ENCODE measurements at regions not wholly inside any gene's neighbourhood (a gene's known extent, or its start where the extent isn't known, plus 50 kb on each side); places are given as distances from the start of the nearest gene placed in this dataset.
"Not testable (repeated sequence)": the region's sequence is repeated elsewhere in the genome, so short reads cannot be mapped to it uniquely, and the experiment has no call there.

- DNase-seq (ENCODE audit: low read depth, low spot score), result no peak
- H3K9me3 ChIP-seq (ENCODE audit: insufficient read depth, low read length), result peaks cover 12% of the 10 kb centered on the region; the same call in 1 of the 2 replicates
- no peak overlapping the region for H3K4me3 ChIP-seq (ENCODE audit: insufficient read length, low read depth)
- no peaks in the 10 kb centered on the region for H3K36me3 ChIP-seq (ENCODE audit: insufficient read depth, insufficient read length, low read length)
- TF ChIP-seq ZNF274 (IDR thresholded peaks at IDR 0.05; ENCODE audit: low read depth, low read length), result no peak
- no peak for TF ChIP-seq YY1 (IDR thresholded peaks at IDR 0.05; ENCODE audit: insufficient read depth, insufficient read length)
- no peak for TF ChIP-seq SUZ12 (IDR thresholded peaks at IDR 0.05; ENCODE audit: extremely low read depth, insufficient read depth, insufficient read length)
- H3K9ac ChIP-seq (ENCODE audit: insufficient read length, low read depth), result no peak overlapping the region
- no peaks in the 10 kb centered on the region for H3K4me1 ChIP-seq (ENCODE audit: insufficient read depth, insufficient read length)
- no peaks in the 10 kb centered on the region for H3K27me3 ChIP-seq (ENCODE audit: insufficient read depth, insufficient read length)
Measured at GRCh38 chr2:133871545-133872209, 303.4 kb upstream of the NCKAP5 start.

- H3K27me3 ChIP-seq (ENCODE audit: insufficient read depth, insufficient read length), result no peaks in the 10 kb centered on the region
- TF ChIP-seq YY1 (IDR thresholded peaks at IDR 0.05; ENCODE audit: insufficient read depth, insufficient read length) (no peak), SUZ12 (IDR thresholded peaks at IDR 0.05; ENCODE audit: extremely low read depth, insufficient read depth, insufficient read length) (no peak), ZNF274 (IDR thresholded peaks at IDR 0.05; ENCODE audit: low read depth, low read length) (no peak)
- no peaks in the 10 kb centered on the region for H3K4me1 ChIP-seq (ENCODE audit: insufficient read depth, insufficient read length)
- no peaks in the 10 kb centered on the region for H3K9me3 ChIP-seq (ENCODE audit: insufficient read depth, low read length)
- no peak for DNase-seq (ENCODE audit: low read depth, low spot score)
- no peaks in the 10 kb centered on the region for H3K36me3 ChIP-seq (ENCODE audit: insufficient read depth, insufficient read length, low read length)
- no peak overlapping the region for H3K4me3 ChIP-seq (ENCODE audit: insufficient read length, low read depth)
- H3K9ac ChIP-seq (ENCODE audit: insufficient read length, low read depth), result no peak overlapping the region
Measured at GRCh38 chr2:133878326-133878725, 310.1 kb upstream of the NCKAP5 start.

- TF ChIP-seq YY1 (IDR thresholded peaks at IDR 0.05; ENCODE audit: insufficient read depth, insufficient read length) (no peak), ZNF274 (IDR thresholded peaks at IDR 0.05; ENCODE audit: low read depth, low read length) (no peak), SUZ12 (IDR thresholded peaks at IDR 0.05; ENCODE audit: extremely low read depth, insufficient read depth, insufficient read length) (no peak)
- no peak for DNase-seq (ENCODE audit: low read depth, low spot score)
- Histone ChIP-seq H3K36me3 (ENCODE audit: insufficient read depth, insufficient read length, low read length) (no peaks in the 10 kb centered on the region), H3K9me3 (ENCODE audit: insufficient read depth, low read length) (no peaks in the 10 kb centered on the region), H3K9ac (ENCODE audit: insufficient read length, low read depth) (no peak overlapping the region), H3K4me1 (ENCODE audit: insufficient read depth, insufficient read length) (no peaks in the 10 kb centered on the region), H3K27me3 (ENCODE audit: insufficient read depth, insufficient read length) (no peaks in the 10 kb centered on the region), H3K4me3 (ENCODE audit: insufficient read length, low read depth) (no peak overlapping the region)
Measured at GRCh38 chr2:133879703-133880102, 311.4 kb upstream of the NCKAP5 start.

GRCh38 chr2:133882159-133882558 lies 313.9 kb upstream of the NCKAP5 start:
- H3K9ac ChIP-seq (ENCODE audit: insufficient read length, low read depth); DNase-seq (ENCODE audit: low read depth, low spot score): not testable (repeated sequence)

GRCh38 chr2:133884739-133885381 lies 316.6 kb upstream of the NCKAP5 start:
- Histone ChIP-seq H3K4me3 (ENCODE audit: insufficient read length, low read depth) (no peak overlapping the region), H3K9me3 (ENCODE audit: insufficient read depth, low read length) (no peaks in the 10 kb centered on the region), H3K27me3 (ENCODE audit: insufficient read depth, insufficient read length) (no peaks in the 10 kb centered on the region), H3K36me3 (ENCODE audit: insufficient read depth, insufficient read length, low read length) (no peaks in the 10 kb centered on the region), H3K4me1 (ENCODE audit: insufficient read depth, insufficient read length) (peaks cover 1% of the 10 kb centered on the region), H3K9ac (ENCODE audit: insufficient read length, low read depth) (no peak overlapping the region)
- TF ChIP-seq SUZ12 (IDR thresholded peaks at IDR 0.05; ENCODE audit: extremely low read depth, insufficient read depth, insufficient read length), result no peak
- no peak for DNase-seq (ENCODE audit: low read depth, low spot score)

More at GRCh38 chr2:133882159-133882558, 313.9 kb upstream of the NCKAP5 start:
- not testable (repeated sequence) for H3K4me1 ChIP-seq (ENCODE audit: insufficient read depth, insufficient read length); H3K4me3 ChIP-seq (ENCODE audit: insufficient read length, low read depth); H3K36me3 ChIP-seq (ENCODE audit: insufficient read depth, insufficient read length, low read length); H3K9me3 ChIP-seq (ENCODE audit: insufficient read depth, low read length); H3K27me3 ChIP-seq (ENCODE audit: insufficient read depth, insufficient read length)

GRCh38 chr2:133885847-133886246 lies 317.6 kb upstream of the NCKAP5 start:
- TF ChIP-seq YY1 (IDR thresholded peaks at IDR 0.05; ENCODE audit: insufficient read depth, insufficient read length), result no peak
- no peak for TF ChIP-seq SUZ12 (IDR thresholded peaks at IDR 0.05; ENCODE audit: extremely low read depth, insufficient read depth, insufficient read length)
- no peak for TF ChIP-seq ZNF274 (IDR thresholded peaks at IDR 0.05; ENCODE audit: low read depth, low read length)
- H3K27me3 ChIP-seq (ENCODE audit: insufficient read depth, insufficient read length), result no peaks in the 10 kb centered on the region
- H3K4me1 ChIP-seq (ENCODE audit: insufficient read depth, insufficient read length), result peaks cover 3% of the 10 kb centered on the region
- no peak overlapping the region for H3K4me3 ChIP-seq (ENCODE audit: insufficient read length, low read depth)
- no peak for DNase-seq (ENCODE audit: low read depth, low spot score)
- H3K9me3 ChIP-seq (ENCODE audit: insufficient read depth, low read length), result no peaks in the 10 kb centered on the region
- H3K9ac ChIP-seq (ENCODE audit: insufficient read length, low read depth), result no peak overlapping the region
- no peaks in the 10 kb centered on the region for H3K36me3 ChIP-seq (ENCODE audit: insufficient read depth, insufficient read length, low read length)

GRCh38 chr2:133886735-133887675 lies 318.7 kb upstream of the NCKAP5 start:
- DNase-seq (ENCODE audit: low read depth, low spot score), result peak; percentile 76
- no peak overlapping the region for H3K9ac ChIP-seq (ENCODE audit: insufficient read length, low read depth)
- no peak for TF ChIP-seq ZNF274 (IDR thresholded peaks at IDR 0.05; ENCODE audit: low read depth, low read length)
- no peak for TF ChIP-seq SUZ12 (IDR thresholded peaks at IDR 0.05; ENCODE audit: extremely low read depth, insufficient read depth, insufficient read length)
- no peak for TF ChIP-seq YY1 (IDR thresholded peaks at IDR 0.05; ENCODE audit: insufficient read depth, insufficient read length)
- H3K4me1 ChIP-seq (ENCODE audit: insufficient read depth, insufficient read length), result peaks cover 3% of the 10 kb centered on the region
- no peak overlapping the region for H3K4me3 ChIP-seq (ENCODE audit: insufficient read length, low read depth)
- H3K27me3 ChIP-seq (ENCODE audit: insufficient read depth, insufficient read length), result no peaks in the 10 kb centered on the region
- H3K9me3 ChIP-seq (ENCODE audit: insufficient read depth, low read length), result no peaks in the 10 kb centered on the region
- no peaks in the 10 kb centered on the region for H3K36me3 ChIP-seq (ENCODE audit: insufficient read depth, insufficient read length, low read length)
